DMS 273 (cell line): ENCODE measurements at regions not wholly inside any gene's neighbourhood (a gene's known extent, or its start where the extent isn't known, plus 50 kb on each side); places are given as distances from the start of the nearest gene placed in this dataset.
A peak's percentile ranks its signal among the peaks of the same experiment; 100 is the strongest.

Experiments
- DNase-seq: peaks from one replicate; lab custom pipeline; 2025; ENCODE audit not compliant: unreplicated experiment; lab: John Stamatoyannopoulos, UW

DNA sequence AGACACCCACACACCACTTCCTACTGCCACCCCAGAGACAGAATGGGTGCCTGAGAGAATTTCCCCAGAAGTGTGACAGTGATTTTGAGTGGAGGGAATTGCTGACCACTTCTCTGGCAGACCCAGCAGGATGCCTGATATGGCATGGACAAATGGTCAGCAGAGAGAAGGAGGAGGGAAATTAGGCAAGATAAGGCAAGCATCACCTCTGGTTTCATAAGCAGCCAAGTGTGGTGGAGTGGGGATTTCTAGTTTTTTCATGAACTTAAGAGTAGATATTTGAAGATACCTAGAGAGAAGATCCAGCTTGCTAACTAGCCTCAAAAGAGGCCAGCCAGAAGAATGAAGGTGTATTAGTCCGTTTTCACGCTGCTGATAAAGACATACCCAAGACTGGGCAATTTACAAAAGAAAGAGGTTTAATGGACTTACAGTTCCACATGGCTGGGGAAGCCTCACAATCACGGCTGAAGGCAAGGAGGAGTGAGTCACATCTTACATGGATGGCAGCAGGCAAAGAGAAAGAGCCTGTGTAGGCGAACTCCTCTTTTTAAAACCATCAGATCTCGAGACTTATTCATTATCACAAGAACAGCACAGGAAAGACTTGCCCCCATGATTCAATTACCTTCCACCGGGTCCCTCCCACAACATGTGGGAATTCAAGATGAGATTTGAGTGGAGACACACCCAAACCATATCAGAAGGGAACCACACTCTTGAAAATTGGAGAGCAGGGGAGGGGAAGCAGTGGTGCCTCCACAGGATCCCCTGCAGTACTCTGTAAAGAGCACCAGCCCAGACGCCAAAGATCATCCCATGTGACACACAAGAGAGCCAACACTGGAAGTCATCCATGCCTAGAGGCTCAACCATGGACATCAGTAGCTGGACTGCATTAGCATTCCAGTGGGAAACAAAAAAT, 64.2 kb downstream of the RBM43 start:
- DNase-seq = no peak

DNA sequence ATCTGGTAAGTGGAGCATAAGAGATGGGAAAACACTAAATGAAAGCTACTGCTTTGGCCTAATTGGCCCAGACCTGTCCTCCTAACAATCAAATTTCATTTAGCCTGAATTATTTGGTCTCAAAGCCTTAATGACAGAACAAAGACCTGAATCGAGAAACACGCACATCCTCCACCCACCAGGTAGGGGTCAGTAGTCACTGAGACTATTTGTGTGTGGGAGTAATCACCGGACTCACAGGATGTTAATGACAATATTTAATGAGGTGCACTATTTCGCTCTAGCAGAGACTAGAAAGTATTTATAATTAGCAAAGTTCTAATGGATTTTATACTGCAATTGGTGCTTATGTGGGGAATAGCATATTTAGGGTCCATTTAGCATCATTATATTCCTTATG, 68.1 kb downstream of the RBM43 start:
- no peak for DNase-seq

DNA sequence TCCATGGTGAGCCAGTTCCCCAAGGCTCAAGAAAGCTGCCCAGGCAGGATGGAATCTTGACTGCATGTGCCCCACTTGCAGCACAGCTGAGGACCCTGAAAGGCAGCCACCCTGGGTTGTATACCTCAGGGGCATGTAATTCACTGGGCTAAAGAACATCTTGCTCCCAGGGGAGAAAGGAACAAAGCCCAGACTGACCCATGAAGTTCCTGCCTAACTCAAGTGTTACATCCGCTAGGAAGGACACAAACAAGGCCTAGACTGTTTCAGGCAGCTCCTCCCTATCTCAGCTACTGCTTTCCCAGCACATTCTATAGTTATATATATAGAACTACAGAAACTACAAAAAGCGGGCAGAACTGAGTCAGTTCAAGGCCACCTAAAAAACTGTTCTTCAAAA, 69.0 kb downstream of the RBM43 start:
- DNase-seq = no peak

- DNase-seq = no peak
Measured at GRCh38 chr2:151191001-151191400, 70.7 kb downstream of the RBM43 start.

GRCh38 chr2:151189125-151189524, 72.5 kb downstream of the RBM43 start:
- DNase-seq = no peak

GRCh38 chr2:151186011-151186410, 75.7 kb downstream of the RBM43 start:
- DNase-seq = no peak

GRCh38 chr2:151182899-151183809, 78.5 kb downstream of the RBM43 start:
- no peak for DNase-seq

- DNase-seq = no peak
Measured at GRCh38 chr2:151182396-151182795, 79.3 kb downstream of the RBM43 start.

- DNase-seq = no peak
Measured at GRCh38 chr2:151181524-151181923, 80.1 kb downstream of the RBM43 start.

- DNase-seq = no peak
Measured at GRCh38 chr2:151180123-151180522, 81.5 kb downstream of the RBM43 start.

DNA sequence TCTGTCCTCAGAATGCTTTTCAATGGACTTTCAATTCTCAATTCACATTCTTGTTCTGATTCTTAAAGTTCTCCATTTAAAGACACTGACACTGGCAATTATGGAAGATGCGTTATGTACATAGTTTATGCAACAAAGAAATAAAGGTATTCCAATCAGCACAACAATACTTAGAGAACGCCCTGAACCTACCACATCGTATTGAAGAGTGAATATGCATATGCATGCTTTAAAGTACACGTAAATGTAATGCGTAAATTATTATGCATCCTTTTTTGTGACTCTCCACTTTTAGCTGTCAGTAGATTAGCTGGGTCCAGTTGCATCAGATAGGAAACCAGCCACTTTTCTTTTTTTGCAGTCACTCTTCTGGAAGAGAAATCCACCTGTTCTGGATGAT, 83.5 kb downstream of the RBM43 start:
- DNase-seq = no peak

DNA sequence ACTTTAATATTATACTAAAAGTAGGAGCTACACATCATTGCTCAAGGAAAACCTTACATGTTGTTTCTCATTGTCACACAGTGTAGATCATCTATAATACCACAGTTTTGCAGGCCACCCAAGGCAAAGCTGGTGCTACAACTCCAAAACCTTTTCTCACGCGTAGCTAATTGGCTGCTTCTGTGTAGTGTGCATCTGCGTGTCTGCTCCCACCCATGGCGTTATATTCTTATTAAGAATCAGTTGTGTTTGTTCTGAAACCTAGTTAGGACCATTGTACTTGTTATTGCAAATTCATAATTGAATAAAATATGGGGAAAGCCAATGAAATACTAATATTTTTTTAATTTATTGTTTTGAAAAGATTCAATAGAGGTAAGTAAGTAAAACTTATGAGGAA, 83.9 kb downstream of the RBM43 start:
- no peak for DNase-seq

- DNase-seq = no peak
Measured at GRCh38 chr2:151176661-151177060, 85.0 kb downstream of the RBM43 start.

- DNase-seq = no peak
Measured at GRCh38 chr2:151175864-151176263, 85.8 kb downstream of the RBM43 start.

DNA sequence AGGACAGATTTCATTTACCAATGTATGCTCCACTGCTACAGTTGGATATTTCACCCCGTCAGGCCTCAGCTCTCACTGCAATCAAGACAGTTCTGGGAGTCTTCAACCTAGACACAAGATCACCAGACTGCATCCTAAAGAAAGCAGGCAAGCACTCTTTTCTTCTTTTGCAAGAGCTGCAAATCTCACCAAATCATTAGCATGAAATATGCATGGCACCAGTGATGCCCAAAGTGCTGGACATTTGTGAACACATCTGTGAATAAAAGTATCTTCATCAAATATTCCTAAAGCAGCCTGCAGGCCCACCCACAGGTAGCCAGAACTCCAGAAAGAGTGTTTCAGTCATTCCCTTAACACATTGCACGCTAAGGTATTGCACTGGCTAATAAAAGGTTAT, 87.5 kb downstream of the RBM43 start:
- no peak for DNase-seq

- no peak for DNase-seq
Measured at GRCh38 chr2:151171186-151171585, 90.5 kb downstream of the RBM43 start.

- no peak for DNase-seq
Measured at GRCh38 chr2:151166410-151166809, 95.3 kb downstream of the RBM43 start.

DNA sequence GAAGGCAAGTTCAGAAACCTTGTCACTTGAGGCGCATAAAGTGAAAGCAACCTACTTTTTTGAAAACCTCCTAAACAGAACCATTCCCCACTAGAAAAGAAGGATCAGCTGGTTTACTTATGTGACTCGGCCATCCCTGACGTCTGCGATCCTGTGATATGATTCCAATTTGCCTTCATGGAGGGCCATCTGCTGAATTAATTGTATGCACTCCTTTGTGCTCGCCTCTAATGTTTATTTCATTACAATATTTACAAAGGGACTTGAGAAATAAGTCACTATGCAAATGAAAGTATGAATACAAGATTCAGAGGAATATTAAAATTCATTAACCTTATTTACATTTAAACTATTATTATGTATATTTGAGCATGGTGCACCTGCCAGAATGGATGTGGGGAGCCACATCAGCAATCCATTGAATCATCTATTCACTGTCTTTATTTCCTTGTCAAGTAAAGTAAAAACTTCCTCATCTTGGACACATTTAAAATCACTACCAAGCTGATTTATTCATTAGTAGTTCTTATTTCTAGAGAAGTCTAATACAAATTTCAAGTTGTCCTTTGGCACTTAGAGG, 96.5 kb downstream of the RBM43 start:
- DNase-seq = peak; percentile 21

DNA sequence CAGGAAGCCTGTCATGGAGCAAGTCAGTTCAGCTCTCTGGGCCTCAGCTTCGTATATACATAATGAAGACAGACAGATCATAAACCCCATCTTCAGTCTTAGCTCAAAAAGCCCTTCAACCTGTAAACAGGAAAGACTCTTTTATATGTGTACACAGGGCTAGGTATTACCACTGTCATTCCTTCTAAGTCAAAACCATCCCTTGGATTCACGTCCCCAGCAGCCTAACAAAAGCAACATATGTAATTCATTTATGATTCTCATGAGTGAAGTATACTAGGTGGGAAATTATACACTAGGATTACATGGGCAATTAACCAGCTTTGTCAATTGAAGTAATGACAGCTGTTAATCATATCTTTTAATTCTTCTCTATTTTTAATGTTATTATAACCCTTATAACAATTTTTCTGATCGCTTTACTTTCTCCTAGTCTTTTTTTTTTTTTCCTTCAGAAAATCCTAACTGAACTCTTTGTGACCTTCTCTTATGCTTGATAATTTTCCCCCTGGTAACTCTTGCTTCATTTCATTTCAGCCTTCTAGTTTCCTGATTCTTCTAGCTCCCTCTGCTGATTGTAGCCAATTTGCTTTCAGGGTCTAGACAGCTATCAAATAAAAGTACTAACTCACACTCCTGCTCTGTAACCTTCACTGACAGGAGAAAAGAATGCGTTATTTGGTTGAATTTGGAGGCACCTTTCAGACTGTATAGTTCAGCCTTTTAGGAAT, 99.7 kb downstream of the RBM43 start:
- DNase-seq = peak; percentile 50

DNA sequence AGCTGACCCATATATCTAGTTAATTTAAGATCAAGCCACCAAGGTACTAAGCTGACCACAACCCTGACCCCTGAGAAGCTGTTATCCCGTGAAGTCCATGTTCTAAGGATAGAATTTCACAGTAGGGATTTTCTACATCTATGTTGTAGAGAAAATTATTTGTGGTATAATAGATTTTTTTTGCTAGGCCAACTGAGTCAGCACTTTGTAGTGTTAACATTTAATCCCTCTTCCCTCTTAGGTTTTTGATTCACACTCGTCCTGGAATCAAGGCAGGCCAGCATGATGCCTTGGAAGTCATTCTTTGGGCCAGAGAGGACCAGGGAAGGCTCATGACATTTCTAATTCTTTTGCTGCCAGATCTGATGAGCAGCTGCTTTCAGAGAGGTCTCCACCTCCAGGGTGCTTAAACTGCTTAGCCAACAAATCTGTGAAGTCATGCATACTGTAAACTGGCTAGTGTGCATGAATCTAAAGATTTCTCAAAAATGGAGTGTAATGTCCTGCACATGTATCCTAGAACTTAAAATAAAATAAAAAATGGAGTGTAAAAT, 102.5 kb downstream of the RBM43 start:
- DNase-seq = peak; percentile 5
